ENCODE measurements at regions not wholly inside any gene's neighbourhood (a gene's known extent, or its start where the extent isn't known, plus 50 kb on each side); places are given as distances from the start of the nearest gene placed in this dataset.

DNA sequence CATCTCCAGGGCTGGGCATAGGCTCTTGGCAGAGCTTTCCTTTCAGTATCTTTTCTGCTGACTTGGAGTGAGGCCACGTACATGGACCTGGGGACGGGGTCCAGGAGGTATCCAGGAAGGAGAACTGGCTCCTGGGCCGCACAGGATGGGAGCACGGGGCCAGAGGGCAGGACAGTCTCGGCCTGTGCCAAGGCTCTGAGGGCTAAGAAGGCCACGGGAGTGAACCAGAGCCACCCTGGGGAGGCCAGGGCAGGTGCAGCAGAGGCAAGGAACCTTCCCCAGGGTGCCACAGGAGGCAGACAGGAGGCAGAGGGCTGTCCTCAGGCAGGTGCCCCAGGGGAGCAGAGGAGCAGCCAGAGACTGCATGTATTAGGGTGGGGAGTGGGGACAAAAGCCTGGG is 50.3 kb downstream of the PLXNA1 start:
- no peak overlapping the region for H3K27ac ChIP-seq (ENCODE audit: extremely low read length, insufficient read depth, low read length)
- no peak overlapping the region for H3K4me2 ChIP-seq (ENCODE audit: low read depth, low read length)
- TF ChIP-seq XRCC5 (optimal IDR thresholded peaks at IDR 0.05; ENCODE audit: low read length), result no peak
- TF ChIP-seq GZF1 (CRISPR knock-in tag; IDR thresholded peaks at IDR 0.05), result no peak
- no peak for TF ChIP-seq RBM39 (IDR thresholded peaks at IDR 0.05; ENCODE audit: low read depth, low read length, poor library complexity, severe bottlenecking)
- TF ChIP-seq ZBTB37 (CRISPR knock-in tag; IDR thresholded peaks at IDR 0.05), result no peak
- no peak for TF ChIP-seq ZMYM3 (CRISPR knock-in tag; IDR thresholded peaks at IDR 0.05)
- no peak for TF ChIP-seq CEBPZ (IDR thresholded peaks at IDR 0.05; ENCODE audit: low read length)
- no peak for TF ChIP-seq MLX (CRISPR knock-in tag; IDR thresholded peaks at IDR 0.05)
- TF ChIP-seq ZFP41 (CRISPR knock-in tag; IDR thresholded peaks at IDR 0.05; ENCODE audit: borderline replicate concordance), result no peak
- TF ChIP-seq, protein P1, sequence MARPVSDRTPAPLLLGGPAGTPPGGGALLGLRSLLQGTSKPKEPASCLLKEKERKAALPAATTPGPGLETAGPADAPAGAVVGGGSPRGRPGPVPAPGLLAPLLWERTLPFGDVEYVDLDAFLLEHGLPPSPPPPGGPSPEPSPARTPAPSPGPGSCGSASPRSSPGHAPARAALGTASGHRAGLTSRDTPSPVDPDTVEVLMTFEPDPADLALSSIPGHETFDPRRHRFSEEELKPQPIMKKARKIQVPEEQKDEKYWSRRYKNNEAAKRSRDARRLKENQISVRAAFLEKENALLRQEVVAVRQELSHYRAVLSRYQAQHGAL (CRISPR knock-in tag; IDR thresholded peaks at IDR 0.05; ENCODE audit: not compliant biosample characterization), result no peak
- TF ChIP-seq KDM1A (CRISPR knock-in tag; IDR thresholded peaks at IDR 0.05), result no peak
- TF ChIP-seq SNAPC2 (CRISPR knock-in tag; IDR thresholded peaks at IDR 0.05), result no peak
- no TSS peak for BruUV-seq (replicated peaks)
- H3K4me3 ChIP-seq (replicated peaks in 1 of 3; ENCODE audit: insufficient read depth in 1 of 3, low read depth in 2 of 3, low read length in 3 of 3), result no peak overlapping the region
- H3K9me3 ChIP-seq (ENCODE audit: low read length), result no peaks in the 10 kb centered on the region
- no peak overlapping the region for H3K9ac ChIP-seq (ENCODE audit: insufficient read depth, low read depth, low read length)
- 100% methylated on average over 4 of the region's 6 CpGs for WGBS (ENCODE audit: low lambda C conversion rate)
- no peak for ATAC-seq
- no peaks in the 10 kb centered on the region for H3K79me2 ChIP-seq (ENCODE audit: insufficient read depth, low read length)
- no peak for FAIRE-seq
- no peaks in the 10 kb centered on the region for H4K20me1 ChIP-seq (ENCODE audit: insufficient read depth, low read length)
- POLR2A ChIA-PET, result no interaction called here
- in situ Hi-C loops (cut with HindIII; ENCODE audit: extremely low pct_ligation_motif_present, low pct_unique_long_range_greater_than_20kb) (no loop called here), intact Hi-C loops (cut with micrococcal nuclease; ENCODE audit: unreplicated experiment) (no loop called here)
- no peaks in the 10 kb centered on the region for H3K4me1 ChIP-seq (ENCODE audit: insufficient read depth, low read length)
- peaks cover 11 to 14% of the 10 kb centered on the region in 2 experiments; a peak in 4 of 5 replicates for H3K36me3 ChIP-seq (replicated peaks in 1 of 2; ENCODE audit: control insufficient read depth in 1 of 2, insufficient read depth in 2 of 2, low read length in 2 of 2)
- no peak for DNase-seq (ENCODE audit: low spot score)
- no peak overlapping the region for H2AFZ ChIP-seq (ENCODE audit: low read length)
- H3K27me3 ChIP-seq (ENCODE audit: control insufficient read depth in 1 of 2, insufficient read depth in 2 of 2, low read length in 2 of 2), result no peaks in the 10 kb centered on the region
- CTCF ChIA-PET (ENCODE audit: low intra/inter-chr PET ratio, low total read pairs), result no interaction called here
